MCF 10A (cell line): ENCODE measurements at regions not wholly inside any gene's neighbourhood (a gene's known extent, or its start where the extent isn't known, plus 50 kb on each side); places are given as distances from the start of the nearest gene placed in this dataset.

Experiments used
- BruUV-seq: library from RNA; stranded (reverse); fragments of 400-500 nt; replicated peaks from 2 replicates; lab custom pipeline; 2021; lab: Mats Ljungman, UMichigan
- CTCF ChIA-PET: fragments of 300-600 bp; sonication (Branson Sonifier 250); formaldehyde crosslinking; extraction: SDS; loops from one replicate; lab custom pipeline; 2021; ENCODE audit warnings: antibody characterized with exemption, inconsistent platforms; lab: Yijun Ruan, JAX
- POLR2A ChIA-PET: fragments of 300-600, 350-650 bp; sonication (Branson Sonifier 250); formaldehyde crosslinking; extraction: SDS; loops from one replicate; lab custom pipeline; 2020; ENCODE audit warnings: antibody characterized with exemption, inconsistent platforms; lab: Yijun Ruan, JAX
- DNase-seq: peaks from one replicate; pipeline ENCODE4 v3.0.0-alpha.2; 2018; ENCODE audit not compliant: unreplicated experiment
- H3K27ac Mint-ChIP-seq: one replicate; pipeline ENCODE4 v1.8.0; 2022; ENCODE audit warnings: mild to moderate bottlenecking, low read depth, mixed read lengths; ENCODE audit not compliant: unreplicated experiment
- H3K27me3 Mint-ChIP-seq: one replicate; pipeline ENCODE4 v1.8.0; 2022; ENCODE audit warnings: mixed read lengths; ENCODE audit not compliant: insufficient read depth, unreplicated experiment
- H3K36me3 Mint-ChIP-seq: one replicate; pipeline ENCODE4 v1.8.0; 2022; ENCODE audit warnings: mild to moderate bottlenecking, moderate library complexity, mixed read lengths; ENCODE audit not compliant: insufficient read depth, unreplicated experiment
- H3K4me1 Mint-ChIP-seq: one replicate; pipeline ENCODE4 v1.8.0; 2022; ENCODE audit warnings: mixed read lengths; ENCODE audit not compliant: insufficient read depth, unreplicated experiment
- H3K4me3 Mint-ChIP-seq: one replicate; pipeline ENCODE4 v1.8.0; 2022; ENCODE audit warnings: mild to moderate bottlenecking, moderate library complexity, mixed read lengths; ENCODE audit not compliant: unreplicated experiment
- H3K9me3 Mint-ChIP-seq: one replicate; pipeline ENCODE4 v1.8.0; 2022; ENCODE audit warnings: mixed read lengths; ENCODE audit not compliant: unreplicated experiment
- CTCF ChIP-seq: fragments of 200-600 bp; IDR thresholded peaks from one replicate; pipeline ENCODE4 v1.8.0; 2022; ENCODE audit warnings: antibody characterized with exemption, mild to moderate bottlenecking; ENCODE audit not compliant: unreplicated experiment
- intact Hi-C: fragments of 100-400 bp; cut with micrococcal nuclease; formaldehyde crosslinking; loops from 2 replicates; pipeline ENCODE4 v1.14.1; 2022

GRCh38 chr4:27176881-27177280 is 316.2 kb downstream of the STIM2 start:
- CTCF ChIA-PET: interaction anchor here (0.6 to 1.6 kb wide), 21 partner anchors 9 to 1519 kb away, joined by 3 to 6 read pairs (median 3); no protein-coding TSS in a partner anchor
- Mint-ChIP-seq H3K27ac (no peak overlapping the region), H3K27me3 (no peaks in the 10 kb centered on the region), H3K4me3 (no peak overlapping the region), H3K4me1 (peaks cover 5% of the 10 kb centered on the region), H3K36me3 (no peaks in the 10 kb centered on the region), H3K9me3 (no peaks in the 10 kb centered on the region)
- BruUV-seq: no TSS peak
- intact Hi-C loops: loop anchor here (1.0 to 5.0 kb wide), 4 partner anchors 129 to 507 kb away; no protein-coding TSS in a partner anchor
- no peak for DNase-seq
- TF ChIP-seq CTCF: no peak
- POLR2A ChIA-PET: no interaction called here

- no peaks in the 10 kb centered on the region for H3K9me3 Mint-ChIP-seq
- H3K4me3 Mint-ChIP-seq: no peak overlapping the region
- ChIA-PET CTCF (no interaction called here), POLR2A (interaction anchor here (0.6 kb wide), 1 partner anchor 11 kb away, joined by 4 read pairs; no protein-coding TSS in a partner anchor)
- no peaks in the 10 kb centered on the region for H3K36me3 Mint-ChIP-seq
- no TSS peak for BruUV-seq
- DNase-seq: no peak
- no peak for TF ChIP-seq CTCF
- H3K27ac Mint-ChIP-seq: no peak overlapping the region
- H3K4me1 Mint-ChIP-seq: peaks cover 5% of the 10 kb centered on the region
- no peaks in the 10 kb centered on the region for H3K27me3 Mint-ChIP-seq
- intact Hi-C loops: loop anchor here (5.0 kb wide), 1 partner anchor 454 kb away; no protein-coding TSS in a partner anchor
These were observed 317.4 kb downstream of the STIM2 start for GRCh38 chr4:27178061-27178460.

- no peak overlapping the region for H3K4me3 Mint-ChIP-seq
- TF ChIP-seq CTCF: no peak
- DNase-seq: no peak
- no TSS peak for BruUV-seq
- H3K36me3 Mint-ChIP-seq: no peaks in the 10 kb centered on the region
- no peaks in the 10 kb centered on the region for H3K9me3 Mint-ChIP-seq
- no peak overlapping the region for H3K27ac Mint-ChIP-seq
- POLR2A ChIA-PET: no interaction called here
- no peaks in the 10 kb centered on the region for H3K27me3 Mint-ChIP-seq
- no peaks in the 10 kb centered on the region for H3K4me1 Mint-ChIP-seq
- intact Hi-C loops: no loop called here
- CTCF ChIA-PET: interaction anchor here (1.0 kb wide), 1 partner anchor 171 kb away, joined by 3 read pairs; no protein-coding TSS in a partner anchor
These were observed 321.1 kb downstream of the STIM2 start for GRCh38 chr4:27181693-27182092.

GRCh38 chr4:27182211-27182610 is 321.6 kb downstream of the STIM2 start:
- H3K9me3 Mint-ChIP-seq: no peaks in the 10 kb centered on the region
- no peaks in the 10 kb centered on the region for H3K36me3 Mint-ChIP-seq
- no peak overlapping the region for H3K4me3 Mint-ChIP-seq
- POLR2A ChIA-PET: no interaction called here
- H3K4me1 Mint-ChIP-seq: no peaks in the 10 kb centered on the region
- TF ChIP-seq CTCF: no peak
- H3K27me3 Mint-ChIP-seq: no peaks in the 10 kb centered on the region
- DNase-seq: no peak
- CTCF ChIA-PET: interaction anchor here (0.7 kb wide), 1 partner anchor 1681 kb away, joined by 4 read pairs; no protein-coding TSS in a partner anchor
- H3K27ac Mint-ChIP-seq: no peak overlapping the region
- no TSS peak for BruUV-seq
- intact Hi-C loops: no loop called here
